Body of pancreas (tissue), 4 donors: ENCODE measurements at regions not wholly inside any gene's neighbourhood (a gene's known extent, or its start where the extent isn't known, plus 50 kb on each side); places are given as distances from the start of the nearest gene placed in this dataset.

Experiments used
- POLR2A ChIP-seq, 3 donors: fragments of 450-650 bp; IDR thresholded peaks; one replicate each; pipeline ENCODE4 v1.6.1; 2016; ENCODE audit warnings: antibody characterized with exemption in 3 of 3, mild to moderate bottlenecking in 2 of 3
- TF ChIP-seq, protein P1 (sequence below), 7 experiments: fragments of 450-650 bp in 4 of 7; fragments of 200-600 bp in 3 of 7; sonication (generic) in 3 of 7; IDR thresholded peaks; one replicate each; pipeline ENCODE4 v1.5.1; 2016 to 2019; ENCODE audit warnings: antibody characterized with exemption in 7 of 7

DNA sequence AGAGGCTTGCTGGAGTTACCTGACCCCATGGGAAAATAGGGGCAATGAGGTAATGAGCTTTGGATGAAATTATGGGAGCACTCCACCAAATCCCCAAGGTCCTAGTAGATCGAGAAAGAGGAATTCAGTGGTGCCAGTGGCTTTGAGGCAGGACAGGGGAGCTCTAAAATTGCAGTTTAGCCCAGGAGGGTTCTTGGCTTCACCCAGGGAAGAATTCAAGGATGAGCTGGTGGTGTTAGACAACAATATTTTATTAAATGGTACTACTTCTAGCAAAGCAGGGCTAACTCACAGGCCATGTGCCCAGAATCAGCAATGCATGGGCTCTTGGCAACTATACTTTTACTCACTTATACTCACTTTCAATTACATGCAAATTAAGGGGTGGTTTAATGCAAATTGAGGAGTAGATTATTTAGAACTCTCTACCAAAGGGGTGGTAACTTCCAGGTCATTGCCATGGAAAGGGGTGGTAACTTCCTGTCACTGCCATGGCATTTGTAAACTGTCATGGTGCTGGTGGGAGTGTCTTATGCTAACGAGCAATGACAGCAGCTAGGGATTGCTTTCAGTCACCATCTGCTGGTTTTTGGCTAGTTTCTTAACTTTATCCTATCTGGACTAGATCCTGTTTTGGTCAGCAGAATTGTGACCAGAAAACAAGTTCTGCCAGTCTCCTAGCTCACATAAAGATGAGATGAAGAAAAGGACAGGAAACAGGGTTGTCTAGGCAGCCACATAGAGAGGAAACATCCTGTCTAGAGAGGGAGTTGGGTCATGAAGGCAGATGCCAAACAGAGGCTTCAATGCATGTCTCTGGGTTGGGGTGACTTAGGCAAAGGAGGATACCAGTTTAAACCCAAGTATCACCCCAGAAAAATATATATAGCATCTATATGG, 64.7 kb downstream of the ZNF641 start:
- TF ChIP-seq, protein P1, sequence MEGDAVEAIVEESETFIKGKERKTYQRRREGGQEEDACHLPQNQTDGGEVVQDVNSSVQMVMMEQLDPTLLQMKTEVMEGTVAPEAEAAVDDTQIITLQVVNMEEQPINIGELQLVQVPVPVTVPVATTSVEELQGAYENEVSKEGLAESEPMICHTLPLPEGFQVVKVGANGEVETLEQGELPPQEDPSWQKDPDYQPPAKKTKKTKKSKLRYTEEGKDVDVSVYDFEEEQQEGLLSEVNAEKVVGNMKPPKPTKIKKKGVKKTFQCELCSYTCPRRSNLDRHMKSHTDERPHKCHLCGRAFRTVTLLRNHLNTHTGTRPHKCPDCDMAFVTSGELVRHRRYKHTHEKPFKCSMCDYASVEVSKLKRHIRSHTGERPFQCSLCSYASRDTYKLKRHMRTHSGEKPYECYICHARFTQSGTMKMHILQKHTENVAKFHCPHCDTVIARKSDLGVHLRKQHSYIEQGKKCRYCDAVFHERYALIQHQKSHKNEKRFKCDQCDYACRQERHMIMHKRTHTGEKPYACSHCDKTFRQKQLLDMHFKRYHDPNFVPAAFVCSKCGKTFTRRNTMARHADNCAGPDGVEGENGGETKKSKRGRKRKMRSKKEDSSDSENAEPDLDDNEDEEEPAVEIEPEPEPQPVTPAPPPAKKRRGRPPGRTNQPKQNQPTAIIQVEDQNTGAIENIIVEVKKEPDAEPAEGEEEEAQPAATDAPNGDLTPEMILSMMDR (IDR thresholded peaks at IDR 0.05): no peak
- TF ChIP-seq POLR2A (IDR thresholded peaks at IDR 0.05): no peak
